ENCODE measurements at regions not wholly inside any gene's neighbourhood (a gene's known extent, or its start where the extent isn't known, plus 50 kb on each side); places are given as distances from the start of the nearest gene placed in this dataset.
"Not testable (repeated sequence)": the region's sequence is repeated elsewhere in the genome, so short reads cannot be mapped to it uniquely, and the experiment has no call there.

DNA sequence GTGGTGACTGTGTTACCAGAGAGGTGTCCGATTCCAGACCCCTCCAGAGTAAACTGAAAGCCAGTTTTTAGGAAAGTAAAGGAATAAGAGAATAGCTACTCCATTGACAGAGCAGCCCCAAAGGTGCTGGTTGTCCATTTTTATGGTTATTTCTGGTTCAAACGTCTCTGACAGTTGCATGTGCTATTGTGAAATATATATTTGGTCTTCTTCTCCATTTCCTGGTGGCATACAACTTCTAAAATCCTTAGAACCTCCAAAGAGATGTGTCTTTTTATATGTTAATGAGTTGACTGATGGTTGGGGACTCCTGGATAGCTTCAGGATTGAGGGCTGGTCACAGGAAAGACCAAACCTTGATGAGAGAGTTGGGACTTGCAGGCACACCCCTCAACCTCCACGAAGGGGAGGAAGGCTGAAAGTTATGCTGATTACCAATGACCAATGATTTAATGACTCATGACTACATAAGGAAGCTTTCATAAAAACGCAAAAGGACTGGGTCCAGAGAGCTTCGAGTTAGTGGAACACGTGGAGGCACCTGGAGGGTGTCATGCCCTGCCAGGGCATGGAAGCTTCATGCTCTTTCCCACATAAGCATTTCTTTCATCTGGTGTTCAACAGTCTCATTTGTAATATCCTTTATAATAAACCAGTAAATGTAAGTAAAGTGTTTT lies 100.7 kb downstream of the SLC16A1 start:
- no peak for DNase-seq (ENCODE audit: low spot score)
- intact Hi-C loops (cut with DNase I) = no loop called here

DNA sequence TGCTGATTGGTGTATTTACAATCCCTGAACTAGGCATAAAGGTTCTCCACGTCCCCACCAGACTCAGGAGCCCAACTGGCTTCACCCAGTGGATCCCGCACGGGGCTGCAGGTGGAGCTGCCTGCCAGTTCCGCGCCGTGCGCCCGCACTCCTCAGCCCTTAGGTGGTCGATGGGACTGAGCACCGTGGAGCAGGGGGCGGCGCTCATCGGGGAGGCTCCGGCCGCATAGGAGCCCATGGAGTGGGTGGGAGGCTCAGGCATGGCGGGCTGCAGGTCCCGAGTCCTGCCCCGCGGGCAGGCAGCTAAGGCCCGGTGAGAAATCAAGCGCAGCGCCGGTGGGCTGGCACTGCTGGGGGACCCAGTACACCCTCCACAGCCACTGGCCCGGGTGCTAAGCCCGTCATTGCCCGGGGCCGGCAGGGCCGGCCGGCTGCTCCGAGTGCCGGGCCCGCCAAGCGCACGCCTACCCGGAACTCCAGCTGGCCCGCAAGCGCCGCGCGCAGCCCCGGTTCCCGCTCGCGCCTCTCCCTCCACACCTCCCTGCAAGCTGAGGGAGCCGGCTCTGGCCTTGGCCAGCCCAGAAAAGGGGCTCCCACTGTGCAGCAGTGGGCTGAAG lies 101.5 kb downstream of the SLC16A1 start:
- DNase-seq (ENCODE audit: low spot score); intact Hi-C loops (cut with DNase I): not testable (repeated sequence)

DNA sequence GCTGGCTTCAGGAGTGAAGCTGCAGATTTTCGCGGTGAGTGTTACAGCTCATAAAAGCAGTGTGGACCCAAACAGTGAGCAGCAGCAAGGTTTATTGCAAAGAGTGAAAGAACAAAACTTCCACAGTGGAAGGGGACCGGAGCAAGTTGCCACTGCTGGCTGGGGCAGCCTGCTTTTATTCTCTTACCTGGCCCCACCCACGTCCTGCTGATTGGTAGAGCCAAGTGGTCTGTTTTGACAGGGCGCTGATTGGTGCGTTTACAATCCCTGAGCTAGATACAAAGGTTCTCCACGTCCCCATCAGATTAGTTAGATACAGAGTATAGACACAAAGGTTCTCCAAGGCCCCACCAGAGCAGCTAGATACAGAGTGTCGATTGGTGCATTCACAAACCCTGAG lies 102.1 kb downstream of the SLC16A1 start:
- intact Hi-C loops (cut with DNase I); DNase-seq (ENCODE audit: low spot score): not testable (repeated sequence)

DNA sequence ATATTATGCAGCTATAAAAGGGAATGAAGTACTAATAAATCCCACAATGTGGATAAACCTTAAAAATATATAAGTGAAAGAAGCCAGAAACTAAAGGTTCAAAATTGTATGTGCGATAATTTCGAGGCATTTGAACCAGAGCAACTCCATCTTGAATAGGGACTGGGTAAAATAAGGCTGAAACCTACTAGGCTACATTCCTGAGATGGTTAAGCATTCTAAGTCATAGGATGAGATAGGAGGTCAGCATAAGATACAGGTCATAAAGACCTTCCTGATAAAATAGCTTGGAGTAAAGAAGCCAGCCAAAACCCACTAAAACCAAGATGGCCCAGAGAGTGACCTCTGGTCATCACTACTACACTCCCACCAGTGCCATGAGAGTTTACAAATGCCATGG lies 103.1 kb downstream of the SLC16A1 start:
- intact Hi-C loops (cut with DNase I) = no loop called here
- no peak for DNase-seq (ENCODE audit: low spot score)

DNA sequence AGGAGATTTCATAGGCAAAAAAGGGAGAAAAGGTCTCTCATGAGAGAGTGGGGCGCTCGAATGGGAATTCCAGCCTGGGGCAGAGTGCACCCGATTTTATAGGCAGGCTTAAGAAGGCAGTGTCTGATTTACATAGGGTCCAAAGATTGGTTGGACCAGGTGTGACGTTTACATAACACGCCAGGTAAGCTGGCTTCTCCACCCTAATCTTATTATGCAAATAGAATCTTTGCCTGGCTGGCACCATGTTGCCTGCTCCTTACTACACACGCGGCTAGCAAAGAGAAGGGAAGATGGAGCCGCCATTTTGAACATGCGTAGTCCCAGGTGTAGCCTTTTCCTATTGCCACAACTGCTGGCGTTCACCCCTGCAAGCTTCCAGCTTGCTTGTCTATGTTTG lies 103.7 kb downstream of the SLC16A1 start:
- intact Hi-C loops (cut with DNase I) = no loop called here
- no peak for DNase-seq (ENCODE audit: low spot score)

DNA sequence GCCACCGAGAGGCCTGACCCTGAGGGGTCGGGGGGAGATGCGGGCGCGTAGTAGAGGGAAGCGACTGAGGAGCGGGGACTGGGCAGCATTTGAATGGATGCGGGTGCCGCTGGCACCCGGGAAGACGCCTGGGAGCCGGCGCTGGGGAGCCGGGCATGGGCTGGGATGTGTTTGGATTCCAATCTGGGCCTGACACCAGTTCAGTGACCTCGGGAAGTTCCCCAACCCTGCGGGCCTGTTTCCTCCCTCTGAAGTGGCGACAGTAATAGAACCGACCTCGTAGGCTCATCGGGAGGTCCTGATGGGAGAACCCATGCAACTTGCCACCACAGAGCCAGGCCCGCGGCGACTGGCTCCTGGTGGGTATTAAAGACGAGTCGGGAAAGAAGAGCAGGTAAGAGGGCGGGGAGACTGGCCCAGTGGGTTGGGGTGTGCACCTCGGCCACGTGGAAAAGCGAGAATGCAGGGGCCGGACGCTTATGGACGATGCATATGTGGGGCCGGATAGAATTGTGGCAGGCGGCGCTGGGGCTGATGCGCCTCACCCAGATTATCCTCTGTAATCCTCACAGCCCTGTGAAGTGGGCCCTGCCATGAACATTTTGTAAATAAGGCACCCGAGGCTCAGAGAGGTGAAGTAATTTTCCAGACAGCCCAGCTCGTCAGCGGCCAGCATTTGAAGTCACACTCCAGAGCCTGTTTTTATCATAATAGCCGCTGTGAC lies 105.8 kb downstream of the SLC16A1 start:
- DNase-seq (ENCODE audit: low spot score) = peak; percentile 54
- intact Hi-C loops (cut with DNase I) = no loop called here

DNA sequence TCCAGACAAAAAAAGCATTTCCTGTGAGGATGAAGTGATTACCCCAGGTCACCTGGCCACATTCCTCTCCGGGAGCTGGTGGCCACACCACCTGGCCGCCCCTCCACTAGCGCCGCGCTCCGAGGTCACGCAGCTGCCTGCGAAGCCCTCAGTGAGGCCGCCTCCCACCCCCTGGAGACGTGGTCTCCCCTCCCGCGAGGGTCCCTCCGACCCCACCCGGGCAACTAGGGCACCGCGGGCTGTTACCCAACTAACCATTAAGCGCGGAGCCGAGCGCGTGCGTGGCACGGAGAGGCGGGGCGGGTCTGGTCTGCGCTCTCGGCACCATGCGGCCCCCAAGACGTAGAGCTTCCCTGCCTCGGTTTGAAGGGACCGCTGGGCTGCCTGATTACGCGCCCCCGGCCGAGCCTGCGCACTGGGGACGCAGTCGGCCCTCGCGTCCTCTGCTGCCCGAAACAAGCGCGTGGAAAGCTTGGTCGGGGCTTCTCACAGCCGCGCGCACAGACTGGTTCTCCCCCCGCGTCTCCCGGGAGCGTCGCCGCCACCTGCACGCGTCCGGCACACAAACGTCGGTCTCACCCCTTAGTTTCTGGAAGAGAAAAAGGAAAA lies 106.5 kb downstream of the SLC16A1 start:
- intact Hi-C loops (cut with DNase I) = no loop called here

DNA sequence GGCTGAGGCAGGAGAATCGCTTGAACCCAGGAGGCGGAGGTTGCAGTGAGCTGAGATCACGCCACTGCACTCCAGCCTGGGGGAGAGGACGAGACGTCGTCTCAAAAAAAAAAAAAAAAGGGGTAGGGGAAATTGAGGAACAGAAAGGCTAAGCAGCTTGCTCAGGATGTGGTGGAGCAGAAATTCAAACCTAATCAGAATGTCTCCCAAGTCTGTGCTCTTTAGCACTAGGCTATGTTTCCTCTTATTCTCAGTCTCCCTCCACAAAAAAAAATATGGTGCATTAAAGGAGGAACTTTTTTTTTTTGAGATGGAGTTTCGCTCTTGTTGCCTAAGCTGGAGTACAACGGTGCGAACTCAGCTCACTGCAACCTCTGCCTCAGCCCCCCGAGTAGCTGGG lies 114.2 kb downstream of the SLC16A1 start:
- DNase-seq (ENCODE audit: low spot score) = no peak
- intact Hi-C loops (cut with DNase I) = no loop called here

More for the DNA sequence above, 106.5 kb downstream of the SLC16A1 start:
- DNase-seq (ENCODE audit: low spot score) = no peak

DNA sequence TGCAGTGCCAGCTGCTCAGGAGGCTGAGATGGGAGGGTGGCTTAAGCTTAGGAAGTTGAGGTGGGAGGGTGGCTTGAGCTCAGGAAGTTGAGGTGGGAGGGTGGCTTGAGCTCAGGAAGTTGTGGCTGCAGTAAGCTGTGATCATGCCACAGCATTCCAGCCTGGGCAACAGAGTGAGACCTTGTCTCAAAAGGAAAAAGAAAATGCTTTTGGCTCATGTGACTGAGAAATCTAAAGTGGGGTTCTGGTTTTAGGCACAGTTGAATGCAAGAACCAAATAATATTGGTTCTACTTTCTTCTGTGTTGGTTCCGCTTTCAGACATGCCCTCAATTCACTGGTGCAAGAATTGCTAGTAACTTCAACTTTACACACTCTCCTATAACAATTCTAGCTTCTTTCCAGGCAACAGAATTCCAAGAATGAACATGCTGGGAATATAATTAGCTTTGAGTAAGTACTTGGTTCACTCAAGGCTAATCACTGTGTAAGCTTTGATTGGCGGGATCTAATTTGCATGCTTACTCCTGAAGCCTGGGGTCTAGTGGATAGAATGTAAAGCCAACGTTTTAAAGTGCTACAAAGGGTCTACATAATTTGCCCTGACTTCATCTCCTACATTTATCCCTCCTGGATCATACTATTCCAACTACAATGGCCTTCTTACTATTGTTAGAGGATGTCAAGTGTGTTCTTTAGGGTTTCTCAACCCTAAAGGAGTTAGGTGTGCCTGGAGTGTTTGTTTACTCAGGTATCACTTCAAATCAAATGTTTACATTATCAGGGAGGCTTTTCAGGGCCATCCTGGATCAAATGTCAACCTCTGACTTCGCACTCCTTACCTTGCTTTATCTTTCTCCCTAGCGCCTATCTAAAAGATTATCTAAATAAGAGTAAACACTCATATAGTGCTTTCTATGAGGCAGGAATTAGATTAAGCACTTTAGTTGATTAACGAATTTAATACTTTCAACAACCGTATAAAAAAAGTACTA lies 115.1 kb downstream of the SLC16A1 start:
- intact Hi-C loops (cut with DNase I) = no loop called here
- DNase-seq (ENCODE audit: low spot score) = no peak

DNA sequence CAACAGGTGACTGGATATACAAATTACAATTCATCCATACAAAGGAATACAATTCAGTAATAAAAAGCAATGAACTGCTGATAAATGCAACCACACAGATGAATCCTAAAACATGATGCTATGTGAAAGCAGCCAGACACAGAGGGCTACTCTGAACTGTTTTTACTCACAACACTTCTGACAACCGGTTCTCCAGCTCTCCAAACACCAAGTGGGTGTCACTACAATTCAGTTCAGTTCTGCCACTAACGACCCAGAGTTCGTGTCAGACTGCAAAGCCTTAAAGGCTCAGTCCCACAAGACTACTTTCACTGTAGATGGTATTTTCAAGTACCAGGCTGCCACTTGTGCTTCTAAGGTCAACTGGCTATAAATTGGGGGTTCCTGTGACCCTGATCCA lies 119.4 kb downstream of the SLC16A1 start:
- intact Hi-C loops (cut with DNase I) = no loop called here
- no peak for DNase-seq (ENCODE audit: low spot score)

DNA sequence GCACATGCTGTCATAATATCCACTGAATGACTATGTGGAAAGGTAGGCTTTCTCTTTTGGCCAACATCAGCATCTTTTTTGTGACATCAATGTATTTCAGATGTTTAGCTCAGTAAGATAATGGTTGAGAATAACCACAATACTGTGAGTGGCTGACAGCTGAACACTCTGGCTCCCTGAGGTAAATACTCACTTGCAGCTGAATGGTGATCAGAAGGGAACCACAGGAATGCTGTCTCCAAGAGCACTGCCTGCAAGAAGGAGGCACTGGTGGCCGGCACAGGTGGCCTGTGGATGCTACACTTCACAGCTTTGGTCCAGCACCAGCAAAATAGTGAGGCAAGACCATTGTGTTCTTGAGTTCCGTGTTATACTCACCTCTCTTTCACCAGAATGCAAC lies 118.7 kb upstream of the PPM1J start:
- DNase-seq (ENCODE audit: low spot score) = no peak
- intact Hi-C loops (cut with DNase I) = no loop called here

DNA sequence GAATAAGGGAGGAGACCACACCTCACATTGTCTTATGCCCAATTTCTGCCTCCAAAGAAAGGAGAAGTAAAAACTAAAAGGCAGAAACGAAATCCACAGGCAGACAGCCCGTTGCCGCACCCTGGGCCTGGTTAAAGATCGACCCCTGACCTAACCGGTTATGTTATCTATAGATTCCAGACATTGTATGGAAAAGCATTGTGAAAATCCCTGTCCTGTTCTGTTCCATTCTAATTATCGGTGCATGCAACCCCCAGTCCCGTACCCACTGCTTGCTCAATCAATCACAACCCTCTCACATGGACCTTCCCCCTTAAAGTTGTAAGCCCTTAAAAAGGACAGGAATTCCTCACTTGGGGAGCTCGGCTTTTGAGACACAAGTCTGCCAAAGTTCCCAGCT lies 117.1 kb upstream of the PPM1J start:
- intact Hi-C loops (cut with DNase I); DNase-seq (ENCODE audit: low spot score): not testable (repeated sequence)

DNA sequence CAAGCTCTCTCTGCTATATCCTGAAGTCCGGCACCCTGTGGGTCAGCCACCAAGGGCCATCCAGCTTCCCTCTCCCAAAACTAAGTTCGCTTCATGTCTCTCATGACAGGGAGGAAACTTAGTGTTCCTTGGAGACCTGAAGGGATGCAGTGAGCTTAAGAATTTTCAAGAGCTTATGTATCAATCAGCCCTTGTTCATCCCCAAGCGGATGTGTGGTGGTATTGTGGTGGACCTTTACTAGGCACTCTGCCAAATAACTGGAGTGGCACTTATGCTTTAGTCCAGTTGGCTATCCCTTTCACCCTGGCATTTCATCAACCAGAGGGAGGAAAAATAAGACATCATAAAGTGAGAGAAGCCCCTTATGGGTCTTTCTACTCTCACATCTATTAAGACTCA lies 114.6 kb upstream of the PPM1J start:
- intact Hi-C loops (cut with DNase I); DNase-seq (ENCODE audit: low spot score): not testable (repeated sequence)

DNA sequence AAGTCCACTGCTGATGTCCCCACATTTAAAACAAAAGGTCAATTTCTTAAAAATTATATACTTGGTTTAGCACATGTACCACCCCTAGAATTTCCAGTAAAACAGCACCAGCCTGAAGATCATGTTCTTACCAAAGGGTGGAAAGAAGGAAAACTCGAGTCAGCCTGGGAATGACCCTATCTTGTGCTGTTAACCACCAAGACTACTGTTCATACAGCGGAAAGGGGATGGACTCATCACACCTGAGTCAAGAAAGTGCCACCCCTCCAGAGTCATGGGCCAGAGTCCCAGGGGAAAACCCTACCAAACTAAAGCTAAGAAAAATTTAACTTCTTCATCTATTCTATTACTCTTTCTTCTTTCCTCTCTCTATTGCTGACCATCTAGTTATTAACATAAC lies 113.6 kb upstream of the PPM1J start:
- DNase-seq (ENCODE audit: low spot score) = no peak
- intact Hi-C loops (cut with DNase I) = no loop called here

DNA sequence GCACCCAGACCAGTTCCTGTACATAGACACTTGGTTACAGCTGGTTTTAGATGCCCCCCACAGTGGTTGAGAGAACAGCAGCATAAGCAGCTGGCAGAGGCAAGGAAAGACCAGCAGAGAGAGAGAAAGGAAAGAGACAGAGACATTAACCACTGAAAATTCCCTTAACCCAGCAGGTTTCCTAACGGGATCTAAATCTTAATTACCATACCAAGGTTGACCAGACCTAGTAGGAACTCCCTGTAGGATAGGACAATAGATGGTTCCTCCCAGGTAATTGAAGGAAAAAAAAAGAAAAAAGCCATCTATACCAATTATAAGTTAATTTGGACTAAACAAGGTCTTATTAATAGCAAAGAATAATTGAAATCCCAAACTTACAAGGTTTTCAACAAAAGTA lies 112.3 kb upstream of the PPM1J start:
- DNase-seq (ENCODE audit: low spot score); intact Hi-C loops (cut with DNase I): not testable (repeated sequence)

DNA sequence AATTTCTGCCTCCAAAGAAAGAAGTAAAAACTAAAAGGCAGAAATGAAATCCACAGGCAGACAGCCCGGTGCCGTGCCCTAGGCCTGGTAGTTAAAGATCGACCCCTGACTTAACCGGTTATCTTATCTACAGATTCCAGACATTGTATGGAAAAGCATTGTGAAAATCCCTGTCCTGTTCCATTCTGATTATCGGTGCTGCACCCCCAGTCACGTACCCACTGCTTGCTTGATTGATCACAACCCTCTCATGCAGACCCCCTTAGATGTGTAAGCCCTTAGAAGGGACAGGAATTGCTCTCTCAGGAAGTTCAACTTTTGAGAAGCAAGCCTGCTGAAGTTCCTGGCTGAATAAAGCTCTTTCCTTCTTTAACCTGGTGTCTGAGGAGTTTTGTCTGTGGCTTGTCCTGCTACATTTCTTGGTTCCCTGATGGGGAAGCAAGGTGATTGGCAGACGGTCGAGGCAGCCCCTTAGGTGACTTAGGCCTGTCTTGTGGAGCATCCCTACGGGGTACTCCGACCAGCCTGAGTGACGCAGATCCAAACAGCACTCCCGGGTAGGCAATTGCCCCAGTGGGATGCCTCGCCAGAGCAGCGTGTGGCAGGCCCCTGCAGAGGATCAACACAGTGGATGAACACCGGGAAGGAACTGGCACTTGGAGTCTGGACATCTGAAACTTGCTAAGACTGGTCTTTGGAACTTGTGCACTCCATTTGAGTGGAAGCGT lies 111.2 kb upstream of the PPM1J start:
- intact Hi-C loops (cut with DNase I) = no loop called here
- no peak for DNase-seq (ENCODE audit: low spot score)

DNA sequence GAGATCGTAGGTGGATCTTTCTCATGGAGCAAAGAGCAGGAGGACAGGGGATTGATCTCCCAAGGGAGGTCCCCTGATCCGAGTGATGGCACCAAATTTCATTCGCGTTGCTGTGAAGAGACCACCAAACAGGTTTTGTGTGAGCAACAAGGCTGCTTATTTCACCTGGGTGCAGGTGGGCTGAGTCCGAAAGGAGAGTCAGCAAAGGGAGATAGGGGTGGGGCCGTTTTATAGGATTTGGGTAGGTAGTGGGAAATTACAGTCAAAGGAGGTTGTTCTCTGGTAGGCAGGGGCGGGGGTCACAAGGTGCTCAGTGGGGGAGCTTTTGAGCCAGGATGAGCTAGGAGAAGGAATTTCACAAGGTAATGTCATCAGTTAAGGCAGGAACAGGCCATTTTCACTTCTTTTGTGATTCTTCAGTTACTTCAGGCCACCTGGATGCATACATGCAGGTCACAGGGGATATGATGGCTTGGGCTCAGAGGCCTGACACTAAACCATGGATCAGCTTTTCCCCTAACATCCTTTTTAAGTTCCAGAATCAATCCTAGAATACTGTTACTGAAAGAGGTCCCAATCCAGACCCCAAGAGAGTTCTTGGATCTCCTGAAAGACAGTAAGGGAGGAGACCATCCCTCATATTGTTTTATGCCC lies 110.6 kb upstream of the PPM1J start:
- intact Hi-C loops (cut with DNase I); DNase-seq (ENCODE audit: low spot score): not testable (repeated sequence)

DNA sequence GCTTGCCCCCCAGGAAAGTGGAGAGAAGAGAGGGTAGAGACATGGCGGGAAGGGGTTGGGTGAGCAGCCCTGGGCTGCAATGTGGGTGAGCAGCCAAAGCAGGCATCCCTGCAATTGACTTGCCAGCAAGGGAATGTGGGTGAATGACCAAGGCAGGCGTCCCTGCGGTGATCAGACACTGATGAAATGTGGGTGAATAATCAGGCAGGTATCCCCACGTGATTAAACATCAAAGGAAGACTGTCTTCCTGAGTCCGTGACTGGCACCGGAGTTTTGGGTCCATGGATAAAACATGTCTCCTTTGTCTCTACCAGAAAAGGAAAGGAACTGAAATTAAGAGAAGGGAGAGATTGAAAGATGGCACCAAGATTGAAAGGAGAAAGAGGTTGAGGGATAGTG lies 109.9 kb upstream of the PPM1J start:
- intact Hi-C loops (cut with DNase I); DNase-seq (ENCODE audit: low spot score): not testable (repeated sequence)

All from cardiac septum (tissue), 1 donor.